T-helper 17 cell (primary cell): ENCODE measurements at regions not wholly inside any gene's neighbourhood (a gene's known extent, or its start where the extent isn't known, plus 50 kb on each side); places are given as distances from the start of the nearest gene placed in this dataset.

Experiments
- ATAC-seq: fragments of 150-1000 bp; cut with Tn5 transposase; 2 replicates; pipeline ENCODE4 v1.10.0; 2021; ENCODE audit warnings: mild to moderate bottlenecking, moderate library complexity
- DNase-seq, 3 donors: peaks; one replicate each; pipeline versions ENCODE4 v3.0.0 to v3.0.0-alpha.2; 2020 to 2021
- H3K9me3 ChIP-seq: one replicate; pipeline ENCODE4 v1.7.0; 2013; ENCODE audit warnings: low read length, mild to moderate bottlenecking; ENCODE audit not compliant: control insufficient read depth, poor library complexity, severe bottlenecking
- H3K27ac Mint-ChIP-seq: one replicate; pipeline ENCODE4 v1.8.0; 2022; ENCODE audit warnings: mild to moderate bottlenecking, moderate library complexity, mixed read lengths
- H3K27me3 Mint-ChIP-seq: one replicate; pipeline ENCODE4 v1.8.0; 2022; ENCODE audit warnings: mixed read lengths
- H3K36me3 Mint-ChIP-seq: one replicate; pipeline ENCODE4 v1.8.0; 2022; ENCODE audit warnings: low read depth, mixed read lengths
- H3K4me1 Mint-ChIP-seq: one replicate; pipeline ENCODE4 v1.8.0; 2022; ENCODE audit warnings: mild to moderate bottlenecking, mixed read lengths
- H3K4me3 Mint-ChIP-seq: one replicate; pipeline ENCODE4 v1.8.0; 2022; ENCODE audit warnings: mild to moderate bottlenecking, moderate library complexity, mixed read lengths

DNA sequence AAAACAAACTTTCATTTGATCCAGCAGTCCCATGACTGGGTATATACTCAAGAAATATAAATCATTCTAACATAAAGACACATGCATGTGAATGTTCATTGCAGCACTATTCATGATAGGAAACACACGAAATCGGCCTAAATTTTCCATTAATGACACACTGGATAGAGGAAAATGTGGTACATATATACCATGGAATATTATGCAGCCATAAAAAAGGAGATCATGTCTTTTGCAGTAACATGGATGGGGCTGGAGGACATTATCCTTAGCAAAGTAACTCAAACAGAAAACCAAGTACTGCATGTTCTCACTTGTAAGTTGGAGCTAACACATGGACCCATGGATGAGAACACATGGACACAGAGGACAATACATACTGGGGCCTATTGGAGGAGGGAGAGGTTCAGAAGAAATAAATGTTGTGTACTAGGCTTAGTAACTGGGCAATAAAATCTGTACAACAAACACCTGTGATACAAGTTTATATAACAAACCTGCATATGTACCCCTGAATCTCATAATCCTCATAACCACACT lies 283.6 kb downstream of the LMO7 start:
- H3K9me3 ChIP-seq: no peaks in the 10 kb centered on the region
- no peaks in the 10 kb centered on the region for H3K4me1 Mint-ChIP-seq
- H3K36me3 Mint-ChIP-seq: peaks cover 2% of the 10 kb centered on the region
- ATAC-seq (no peak), DNase-seq (no peak)
- H3K27me3 Mint-ChIP-seq: peaks cover 16% of the 10 kb centered on the region
- no peak overlapping the region for H3K4me3 Mint-ChIP-seq
- no peak overlapping the region for H3K27ac Mint-ChIP-seq

DNA sequence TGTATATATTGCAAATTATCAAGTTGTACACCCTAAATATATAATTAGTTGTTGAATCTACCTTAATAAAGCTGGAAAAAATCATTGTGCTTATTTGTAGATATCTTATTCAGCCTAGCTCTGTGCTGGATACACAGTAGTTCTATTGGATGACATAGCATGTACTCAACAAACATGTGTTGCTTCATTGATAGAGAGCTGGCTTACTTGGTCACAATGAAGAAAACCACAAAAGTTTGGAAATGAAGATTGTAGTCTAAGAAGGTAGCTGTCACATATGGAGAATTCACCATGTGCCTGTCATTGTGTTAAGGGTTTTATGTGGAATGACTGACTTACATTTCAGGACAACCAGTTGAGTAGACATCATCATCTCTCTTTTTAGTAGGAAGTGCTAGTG lies 278.9 kb downstream of the LMO7 start:
- Mint-ChIP-seq H3K27me3 (peaks cover 12% of the 10 kb centered on the region), H3K36me3 (peaks cover 2% of the 10 kb centered on the region), H3K4me1 (no peaks in the 10 kb centered on the region), H3K4me3 (no peak overlapping the region), H3K27ac (no peak overlapping the region)
- DNase-seq: no peak
- no peaks in the 10 kb centered on the region for H3K9me3 ChIP-seq
- no peak for ATAC-seq

DNA sequence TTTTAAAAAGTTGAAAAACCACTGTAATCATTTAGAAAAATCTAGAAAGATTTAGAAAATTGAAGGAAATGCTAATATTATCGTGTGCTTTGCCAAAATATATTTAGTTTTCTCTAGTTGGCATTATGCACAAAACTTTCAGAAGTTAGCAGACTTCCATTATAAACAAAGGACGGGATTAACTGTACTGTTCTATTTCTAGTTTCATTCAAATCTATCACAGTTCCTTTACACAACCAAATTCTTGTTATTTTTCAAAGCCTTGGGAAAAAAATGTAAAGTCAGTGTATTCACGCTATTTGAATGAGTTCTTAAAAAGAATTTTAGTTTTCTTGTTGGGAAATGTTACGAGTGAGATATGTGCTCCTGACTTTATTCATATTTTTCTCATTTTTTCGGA lies 277.8 kb downstream of the LMO7 start:
- H3K9me3 ChIP-seq: no peaks in the 10 kb centered on the region
- Mint-ChIP-seq H3K36me3 (peaks cover 2% of the 10 kb centered on the region), H3K4me3 (no peak overlapping the region), H3K27me3 (peaks cover 12% of the 10 kb centered on the region), H3K4me1 (no peaks in the 10 kb centered on the region), H3K27ac (no peak overlapping the region)
- DNase-seq (no peak), ATAC-seq (no peak)

DNA sequence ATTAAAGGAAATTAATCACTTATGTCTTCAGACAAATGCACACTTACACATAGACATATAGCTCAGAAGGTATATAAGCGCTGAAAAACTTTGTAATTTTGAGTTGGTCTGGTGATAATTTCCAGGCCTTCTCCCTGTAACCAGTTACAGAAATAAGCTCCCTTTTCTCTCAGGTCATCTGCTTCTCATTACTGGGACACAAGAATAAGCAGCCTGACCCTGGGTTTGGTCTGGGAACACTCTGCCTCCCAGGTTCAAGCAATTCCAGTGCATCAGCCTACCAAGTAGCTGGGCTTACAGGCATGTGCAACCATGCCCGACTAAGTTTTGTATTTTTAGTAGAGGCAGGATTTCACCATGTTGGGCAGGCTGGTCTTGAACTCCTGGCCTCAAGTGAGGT lies 274.5 kb downstream of the LMO7 start:
- Mint-ChIP-seq H3K4me1 (no peaks in the 10 kb centered on the region), H3K27ac (no peak overlapping the region), H3K36me3 (peaks cover 2% of the 10 kb centered on the region), H3K4me3 (no peak overlapping the region), H3K27me3 (peaks cover 35% of the 10 kb centered on the region)
- ATAC-seq (no peak), DNase-seq (no peak)
- H3K9me3 ChIP-seq: no peaks in the 10 kb centered on the region
